ENCODE measurements at regions not wholly inside any gene's neighbourhood (a gene's known extent, or its start where the extent isn't known, plus 50 kb on each side); places are given as distances from the start of the nearest gene placed in this dataset.

GRCh38 chr14:22088614-22089342, 415.2 kb upstream of the OR4E1 start:
- no peak for DNase-seq

- no peak for DNase-seq
Measured at GRCh38 chr14:22086131-22086530, 412.5 kb upstream of the OR4E1 start.

- no peak for DNase-seq
Measured at GRCh38 chr14:22084393-22085281, 411.0 kb upstream of the OR4E1 start.

- DNase-seq = no peak
Measured at GRCh38 chr14:22081337-22081736, 407.7 kb upstream of the OR4E1 start.

- DNase-seq = no peak
Measured at GRCh38 chr14:22079766-22080165, 406.1 kb upstream of the OR4E1 start.

- no peak for DNase-seq
Measured at GRCh38 chr14:22073801-22074200, 400.2 kb upstream of the OR4E1 start.

GRCh38 chr14:22071006-22071405, 397.4 kb upstream of the OR4E1 start:
- DNase-seq = peak; percentile 53

GRCh38 chr14:22070119-22070982, 396.7 kb upstream of the OR4E1 start:
- DNase-seq = peak; percentile 64

GRCh38 chr14:22065347-22065746, 391.7 kb upstream of the OR4E1 start:
- DNase-seq = no peak

GRCh38 chr14:22059201-22059600, 385.6 kb upstream of the OR4E1 start:
- DNase-seq = no peak

- peak; percentile 31 for DNase-seq
Measured at GRCh38 chr14:22052795-22053194, 379.2 kb upstream of the OR4E1 start.

GRCh38 chr14:22047115-22047514, 373.5 kb upstream of the OR4E1 start:
- DNase-seq = peak; percentile 26

GRCh38 chr14:22046063-22046462, 372.4 kb upstream of the OR4E1 start:
- no peak for DNase-seq

- no peak for DNase-seq
Measured at GRCh38 chr14:22044193-22044592, 370.6 kb upstream of the OR4E1 start.

- no peak for DNase-seq
Measured at GRCh38 chr14:22040781-22041125, 367.1 kb upstream of the OR4E1 start.

- peak; percentile 43 for DNase-seq
Measured at GRCh38 chr14:22039938-22040780, 366.5 kb upstream of the OR4E1 start.

GRCh38 chr14:22036541-22037239, 363.1 kb upstream of the OR4E1 start:
- DNase-seq = no peak

GRCh38 chr14:22026527-22026926, 352.9 kb upstream of the OR4E1 start:
- no peak for DNase-seq

GRCh38 chr14:22025879-22026278, 352.3 kb upstream of the OR4E1 start:
- no peak for DNase-seq

- no peak for DNase-seq
Measured at GRCh38 chr14:22024137-22024536, 350.5 kb upstream of the OR4E1 start.

GRCh38 chr14:22018890-22019289, 345.3 kb upstream of the OR4E1 start:
- DNase-seq = no peak

- no peak for DNase-seq
Measured at GRCh38 chr14:22012452-22012851, 338.8 kb upstream of the OR4E1 start.

All from stimulated activated CD4-positive, alpha-beta T cell treated with anti-CD3 and anti-CD28 coated beads, Interleukin-15, amount 100 ng/mL, for 24 hours (primary cell).